Nephron progenitor cell (in vitro differentiated cells): ENCODE measurements at regions not wholly inside any gene's neighbourhood (a gene's known extent, or its start where the extent isn't known, plus 50 kb on each side); places are given as distances from the start of the nearest gene placed in this dataset.

Experiments used
- DNase-seq: peaks from one replicate; pipeline ENCODE4 v3.0.0; 2021
- H3K27ac Mint-ChIP-seq: 2 replicates; pipeline ENCODE4 v1.8.0; 2021; ENCODE audit warnings: mild to moderate bottlenecking, moderate library complexity, mixed read lengths
- H3K27me3 Mint-ChIP-seq: 2 replicates; pipeline ENCODE4 v1.8.0; 2021; ENCODE audit warnings: mild to moderate bottlenecking, low read depth, mixed read lengths; ENCODE audit not compliant: poor library complexity
- H3K36me3 Mint-ChIP-seq: 2 replicates; pipeline ENCODE4 v1.8.0; 2021; ENCODE audit warnings: low read depth, mixed read lengths
- H3K4me1 Mint-ChIP-seq: 2 replicates; pipeline ENCODE4 v1.8.0; 2021; ENCODE audit warnings: mixed read lengths
- H3K4me3 Mint-ChIP-seq: 2 replicates; pipeline ENCODE4 v1.8.0; 2021; ENCODE audit warnings: mild to moderate bottlenecking, moderate library complexity, mixed read lengths
- H3K9me3 Mint-ChIP-seq: 2 replicates; pipeline ENCODE4 v1.8.0; 2021; ENCODE audit warnings: mild to moderate bottlenecking, moderate library complexity, mixed read lengths
- CTCF ChIP-seq: fragments of 200-600 bp; sonication (generic); IDR thresholded peaks from 2 replicates; pipeline ENCODE4 v1.5.0; 2021; ENCODE audit warnings: antibody characterized with exemption

GRCh38 chr3:64924961-64925360 is 237.2 kb upstream of the ADAMTS9 start:
- no peak for TF ChIP-seq CTCF

GRCh38 chr3:64922213-64922612 is 234.4 kb upstream of the ADAMTS9 start:
- Mint-ChIP-seq H3K4me1 (peaks cover 8% of the 10 kb centered on the region), H3K9me3 (no peaks in the 10 kb centered on the region), H3K4me3 (no peak overlapping the region), H3K36me3 (no peaks in the 10 kb centered on the region), H3K27ac (no peak overlapping the region), H3K27me3 (peaks cover 2% of the 10 kb centered on the region)
- no peak for TF ChIP-seq CTCF
- no peak for DNase-seq

More at GRCh38 chr3:64924961-64925360, 237.2 kb upstream of the ADAMTS9 start:
- Mint-ChIP-seq H3K4me1 (peaks cover 5% of the 10 kb centered on the region), H3K27me3 (peaks cover 2% of the 10 kb centered on the region), H3K4me3 (no peak overlapping the region), H3K9me3 (no peaks in the 10 kb centered on the region), H3K36me3 (no peaks in the 10 kb centered on the region), H3K27ac (no peak overlapping the region)
- no peak for DNase-seq

GRCh38 chr3:64921281-64922065 is 233.7 kb upstream of the ADAMTS9 start:
- H3K9me3 Mint-ChIP-seq, result no peaks in the 10 kb centered on the region
- H3K4me1 Mint-ChIP-seq, result peaks cover 15% of the 10 kb centered on the region
- no peak for TF ChIP-seq CTCF
- no peaks in the 10 kb centered on the region for H3K36me3 Mint-ChIP-seq
- no peak overlapping the region for H3K4me3 Mint-ChIP-seq
- DNase-seq, result no peak
- peaks cover 2% of the 10 kb centered on the region for H3K27me3 Mint-ChIP-seq
- no peak overlapping the region for H3K27ac Mint-ChIP-seq

GRCh38 chr3:64919934-64920333 is 232.1 kb upstream of the ADAMTS9 start:
- TF ChIP-seq CTCF, result no peak
- no peaks in the 10 kb centered on the region for H3K36me3 Mint-ChIP-seq
- no peak for DNase-seq
- peaks cover 21% of the 10 kb centered on the region for H3K4me1 Mint-ChIP-seq
- no peak overlapping the region for H3K4me3 Mint-ChIP-seq
- no peaks in the 10 kb centered on the region for H3K27me3 Mint-ChIP-seq
- H3K27ac Mint-ChIP-seq, result no peak overlapping the region
- H3K9me3 Mint-ChIP-seq, result no peaks in the 10 kb centered on the region

- Mint-ChIP-seq H3K4me3 (no peak overlapping the region), H3K9me3 (no peaks in the 10 kb centered on the region), H3K27ac (no peak overlapping the region), H3K4me1 (peaks cover 23% of the 10 kb centered on the region), H3K36me3 (no peaks in the 10 kb centered on the region), H3K27me3 (peaks cover 3% of the 10 kb centered on the region)
- TF ChIP-seq CTCF, result no peak
- DNase-seq, result no peak
Observed at GRCh38 chr3:64918989-64919388, 231.2 kb upstream of the ADAMTS9 start.

- H3K9me3 Mint-ChIP-seq, result peaks cover under 1% of the 10 kb centered on the region
- H3K27me3 Mint-ChIP-seq, result peaks cover 3% of the 10 kb centered on the region
- H3K27ac Mint-ChIP-seq, result no peak overlapping the region
- peaks cover 28% of the 10 kb centered on the region for H3K4me1 Mint-ChIP-seq
- TF ChIP-seq CTCF, result no peak
- DNase-seq, result no peak
- H3K4me3 Mint-ChIP-seq, result no peak overlapping the region
- no peaks in the 10 kb centered on the region for H3K36me3 Mint-ChIP-seq
Observed at GRCh38 chr3:64917914-64918453, 230.2 kb upstream of the ADAMTS9 start.
